ENCODE measurements at regions not wholly inside any gene's neighbourhood (a gene's known extent, or its start where the extent isn't known, plus 50 kb on each side); places are given as distances from the start of the nearest gene placed in this dataset.

DNA sequence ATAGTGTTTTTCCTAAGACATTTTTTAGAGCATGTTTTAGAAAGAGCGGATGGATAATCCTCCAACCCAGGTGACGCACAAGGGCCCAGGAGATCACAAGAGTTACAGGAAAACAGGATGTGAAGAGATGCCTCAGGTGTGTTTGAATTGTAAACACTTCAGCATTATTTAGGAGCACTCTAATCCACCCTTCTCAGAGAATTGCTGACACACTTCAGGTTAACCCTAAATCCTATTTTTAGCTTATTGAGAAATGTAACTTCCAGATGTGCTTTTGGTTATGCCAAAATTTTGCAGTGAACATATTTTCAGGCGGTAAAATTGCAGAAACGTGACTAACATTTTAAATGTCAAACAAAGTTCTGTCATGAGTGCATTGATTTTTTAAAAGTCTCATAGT is 755.4 kb upstream of the CTNND2 start:
- TF ChIP-seq, protein P1, sequence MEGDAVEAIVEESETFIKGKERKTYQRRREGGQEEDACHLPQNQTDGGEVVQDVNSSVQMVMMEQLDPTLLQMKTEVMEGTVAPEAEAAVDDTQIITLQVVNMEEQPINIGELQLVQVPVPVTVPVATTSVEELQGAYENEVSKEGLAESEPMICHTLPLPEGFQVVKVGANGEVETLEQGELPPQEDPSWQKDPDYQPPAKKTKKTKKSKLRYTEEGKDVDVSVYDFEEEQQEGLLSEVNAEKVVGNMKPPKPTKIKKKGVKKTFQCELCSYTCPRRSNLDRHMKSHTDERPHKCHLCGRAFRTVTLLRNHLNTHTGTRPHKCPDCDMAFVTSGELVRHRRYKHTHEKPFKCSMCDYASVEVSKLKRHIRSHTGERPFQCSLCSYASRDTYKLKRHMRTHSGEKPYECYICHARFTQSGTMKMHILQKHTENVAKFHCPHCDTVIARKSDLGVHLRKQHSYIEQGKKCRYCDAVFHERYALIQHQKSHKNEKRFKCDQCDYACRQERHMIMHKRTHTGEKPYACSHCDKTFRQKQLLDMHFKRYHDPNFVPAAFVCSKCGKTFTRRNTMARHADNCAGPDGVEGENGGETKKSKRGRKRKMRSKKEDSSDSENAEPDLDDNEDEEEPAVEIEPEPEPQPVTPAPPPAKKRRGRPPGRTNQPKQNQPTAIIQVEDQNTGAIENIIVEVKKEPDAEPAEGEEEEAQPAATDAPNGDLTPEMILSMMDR (IDR thresholded peaks at IDR 0.05) = no peak
- no peak for TF ChIP-seq EZH2 (IDR thresholded peaks at IDR 0.05)
